ENCODE measurements at regions not wholly inside any gene's neighbourhood (a gene's known extent, or its start where the extent isn't known, plus 50 kb on each side); places are given as distances from the start of the nearest gene placed in this dataset.

DNA sequence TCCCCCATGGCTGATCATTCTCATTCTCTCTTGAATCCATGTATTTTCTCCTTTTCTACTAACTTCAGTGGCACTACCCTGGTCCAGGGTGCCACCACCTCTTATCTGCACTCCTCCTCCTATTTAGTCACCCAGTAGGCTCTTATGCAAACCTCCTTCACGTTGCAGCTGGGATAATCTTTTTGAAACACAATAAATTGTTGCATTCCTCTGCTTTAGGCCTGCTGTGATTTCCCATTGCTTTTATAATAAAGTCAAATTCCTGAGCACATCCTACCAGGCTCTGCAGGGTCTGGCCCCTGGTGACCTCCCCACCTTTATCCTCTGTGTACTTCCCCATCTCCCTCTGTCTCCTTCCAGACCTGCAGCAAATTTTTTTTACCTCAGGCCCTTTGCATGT lies 112.7 kb upstream of the KIAA1217 start:
- Histone ChIP-seq H3K4me3 (ENCODE audit: severe bottlenecking) (no peak overlapping the region), H3K4me1 (ENCODE audit: insufficient read depth, poor library complexity, severe bottlenecking) (no peaks in the 10 kb centered on the region), H3K27ac (ENCODE audit: poor library complexity, severe bottlenecking) (no peak overlapping the region), H3K36me3 (ENCODE audit: low read depth) (no peaks in the 10 kb centered on the region; the same call in 1 of the 2 replicates), H3K27me3 (ENCODE audit: insufficient read depth, poor library complexity, severe bottlenecking) (no peaks in the 10 kb centered on the region), H3K9me3 (ENCODE audit: severe bottlenecking) (no peaks in the 10 kb centered on the region)
- no peak for ATAC-seq (ENCODE audit: low read depth)
- TF ChIP-seq CTCF (IDR thresholded peaks at IDR 0.05; ENCODE audit: poor library complexity, severe bottlenecking): no peak
- DNase-seq (ENCODE audit: low spot score): no peak

DNA sequence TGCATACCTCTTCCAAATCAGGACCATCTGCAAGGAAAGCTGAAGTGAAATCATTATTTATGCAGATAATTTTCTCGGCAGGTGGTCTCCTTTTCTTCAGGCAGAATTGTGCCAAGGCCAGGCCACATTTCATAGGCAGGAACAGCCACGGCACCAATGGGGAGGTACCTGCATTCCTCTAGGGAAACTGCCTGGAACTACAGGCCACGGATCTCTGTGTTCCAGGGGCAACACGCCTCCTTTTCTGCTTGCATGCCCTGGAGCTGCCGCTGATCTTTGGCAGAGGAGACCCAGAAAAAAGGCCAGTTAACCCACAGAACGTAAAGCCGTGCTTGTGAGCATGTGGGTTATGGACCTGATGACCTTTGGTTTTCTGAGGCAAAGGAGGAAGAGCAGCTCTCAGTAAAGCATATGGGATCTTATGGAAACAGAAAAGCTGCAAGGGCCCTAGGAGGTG lies 111.2 kb upstream of the KIAA1217 start:
- no peak for TF ChIP-seq CTCF (IDR thresholded peaks at IDR 0.05; ENCODE audit: poor library complexity, severe bottlenecking)
- no peak overlapping the region for H3K27ac ChIP-seq (ENCODE audit: poor library complexity, severe bottlenecking)
- ATAC-seq (ENCODE audit: low read depth) (no peak), DNase-seq (ENCODE audit: low spot score) (no peak)
- no peaks in the 10 kb centered on the region for H3K27me3 ChIP-seq (ENCODE audit: insufficient read depth, poor library complexity, severe bottlenecking)
- H3K4me1 ChIP-seq (ENCODE audit: insufficient read depth, poor library complexity, severe bottlenecking): no peaks in the 10 kb centered on the region
- H3K4me3 ChIP-seq (ENCODE audit: severe bottlenecking): no peak overlapping the region
- no peaks in the 10 kb centered on the region; the same call in 1 of the 2 replicates for H3K36me3 ChIP-seq (ENCODE audit: low read depth)
- no peaks in the 10 kb centered on the region for H3K9me3 ChIP-seq (ENCODE audit: severe bottlenecking)

DNA sequence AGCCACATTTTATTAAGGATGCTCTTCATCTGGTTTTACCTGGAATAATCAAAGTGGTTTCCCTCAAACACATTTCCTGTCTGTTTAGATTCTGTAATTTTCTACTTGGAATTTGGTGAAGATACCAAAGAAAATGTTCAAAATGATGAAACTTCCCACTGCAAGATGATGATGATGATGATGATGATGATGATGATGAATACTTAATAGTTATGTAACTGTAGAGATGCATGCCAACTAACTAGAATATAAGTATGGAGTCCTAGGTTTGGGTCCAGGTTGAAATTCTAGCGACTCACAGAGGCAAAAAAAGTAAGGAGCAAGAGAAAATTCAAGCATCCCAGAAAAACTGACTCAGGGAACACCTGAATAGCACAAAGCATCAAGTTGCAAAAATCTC lies 104.0 kb upstream of the KIAA1217 start:
- Histone ChIP-seq H3K27me3 (ENCODE audit: insufficient read depth, poor library complexity, severe bottlenecking) (no peaks in the 10 kb centered on the region), H3K27ac (ENCODE audit: poor library complexity, severe bottlenecking) (no peak overlapping the region), H3K9me3 (ENCODE audit: severe bottlenecking) (no peaks in the 10 kb centered on the region), H3K4me1 (ENCODE audit: insufficient read depth, poor library complexity, severe bottlenecking) (no peaks in the 10 kb centered on the region), H3K36me3 (ENCODE audit: low read depth) (no peaks in the 10 kb centered on the region; the same call in 1 of the 2 replicates), H3K4me3 (ENCODE audit: severe bottlenecking) (no peak overlapping the region)
- ATAC-seq (ENCODE audit: low read depth): no peak
- DNase-seq (ENCODE audit: low spot score): no peak
- TF ChIP-seq CTCF (IDR thresholded peaks at IDR 0.05; ENCODE audit: poor library complexity, severe bottlenecking): no peak

DNA sequence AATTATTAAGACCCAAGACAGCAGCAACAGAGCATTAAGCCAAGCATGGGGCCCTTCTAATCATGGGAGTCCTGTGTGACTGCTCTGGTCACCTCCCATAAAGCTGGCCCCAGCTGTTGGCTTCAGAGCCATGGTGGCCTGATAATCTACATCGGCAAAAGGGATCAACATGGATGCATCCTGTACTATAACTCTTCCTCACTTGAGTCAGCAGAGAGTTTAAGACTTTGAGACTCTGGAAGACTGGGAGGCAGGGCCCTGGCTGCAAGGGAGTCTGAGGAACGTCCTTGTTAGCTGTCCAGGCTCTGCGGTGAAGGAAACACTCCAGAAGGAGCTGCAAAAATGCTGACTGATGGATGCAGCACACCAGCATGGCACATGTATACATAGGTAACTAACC lies 95.0 kb upstream of the KIAA1217 start:
- Histone ChIP-seq H3K36me3 (ENCODE audit: low read depth) (no peaks in the 10 kb centered on the region), H3K4me1 (ENCODE audit: insufficient read depth, poor library complexity, severe bottlenecking) (no peaks in the 10 kb centered on the region), H3K9me3 (ENCODE audit: severe bottlenecking) (no peaks in the 10 kb centered on the region), H3K27me3 (ENCODE audit: insufficient read depth, poor library complexity, severe bottlenecking) (peaks cover 3% of the 10 kb centered on the region), H3K27ac (ENCODE audit: poor library complexity, severe bottlenecking) (no peak overlapping the region), H3K4me3 (ENCODE audit: severe bottlenecking) (no peak overlapping the region)
- ATAC-seq (ENCODE audit: low read depth) (no peak), DNase-seq (ENCODE audit: low spot score) (no peak)
- no peak for TF ChIP-seq CTCF (IDR thresholded peaks at IDR 0.05; ENCODE audit: poor library complexity, severe bottlenecking)

DNA sequence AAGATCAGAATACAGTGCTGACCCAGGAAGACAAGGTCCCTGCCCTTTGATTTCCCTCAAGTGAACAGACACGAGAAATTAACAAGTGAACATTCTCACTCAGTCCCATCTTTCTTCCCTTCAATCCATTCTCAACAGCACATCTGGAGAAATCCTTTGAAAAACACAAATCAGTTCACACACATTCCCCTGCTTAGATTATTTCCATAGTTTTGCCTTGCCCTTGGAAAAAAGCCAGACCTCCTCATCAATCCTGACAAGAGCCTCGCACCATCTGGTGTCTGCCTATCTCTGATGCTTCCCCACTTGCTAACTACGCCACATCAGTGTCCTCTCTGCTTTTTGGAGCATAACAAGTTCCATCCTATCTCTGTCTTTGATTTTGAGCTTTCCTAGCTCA lies 94.4 kb upstream of the KIAA1217 start:
- Histone ChIP-seq H3K27me3 (ENCODE audit: insufficient read depth, poor library complexity, severe bottlenecking) (peaks cover 4% of the 10 kb centered on the region), H3K27ac (ENCODE audit: poor library complexity, severe bottlenecking) (no peak overlapping the region), H3K4me1 (ENCODE audit: insufficient read depth, poor library complexity, severe bottlenecking) (no peaks in the 10 kb centered on the region), H3K36me3 (ENCODE audit: low read depth) (no peaks in the 10 kb centered on the region), H3K4me3 (ENCODE audit: severe bottlenecking) (no peak overlapping the region), H3K9me3 (ENCODE audit: severe bottlenecking) (no peaks in the 10 kb centered on the region)
- DNase-seq (ENCODE audit: low spot score) (no peak), ATAC-seq (ENCODE audit: low read depth) (no peak)
- TF ChIP-seq CTCF (IDR thresholded peaks at IDR 0.05; ENCODE audit: poor library complexity, severe bottlenecking): no peak

All from RWPE2 (cell line).